ENCODE measurements at regions not wholly inside any gene's neighbourhood (a gene's known extent, or its start where the extent isn't known, plus 50 kb on each side); places are given as distances from the start of the nearest gene placed in this dataset.
"Not testable (repeated sequence)": the region's sequence is repeated elsewhere in the genome, so short reads cannot be mapped to it uniquely, and the experiment has no call there.

DNA sequence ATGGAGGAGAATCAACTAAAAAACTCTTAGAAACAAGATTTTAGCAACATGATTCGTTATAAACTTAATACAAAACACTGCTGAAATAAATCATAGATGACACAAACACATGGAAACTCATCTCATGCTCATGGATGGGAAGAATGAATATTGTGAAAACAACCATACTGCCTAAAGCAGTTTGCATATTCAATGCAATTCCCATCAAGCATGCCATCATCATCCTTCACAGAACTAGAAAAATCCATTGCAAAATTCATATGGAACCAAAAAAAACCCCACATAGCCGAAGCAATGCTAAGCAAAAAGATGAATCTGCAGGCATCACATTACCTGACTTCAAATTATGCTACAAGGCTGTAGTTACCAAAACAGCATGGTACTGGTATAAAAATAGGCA lies 1015.8 kb upstream of the GRIA3 start:
- in situ Hi-C loops (cut with HindIII; ENCODE audit: low pct_unique_long_range_greater_than_20kb, low sequenced_read_pairs): no loop called here

GRCh38 chrX:122184791-122185190 lies 999.3 kb upstream of the GRIA3 start:
- DNase-seq (ENCODE audit: low read depth): no peak
- in situ Hi-C loops (cut with HindIII; ENCODE audit: low pct_unique_long_range_greater_than_20kb, low sequenced_read_pairs): no loop called here

More for the DNA sequence above, 1015.8 kb upstream of the GRIA3 start:
- DNase-seq (ENCODE audit: low read depth): no peak

DNA sequence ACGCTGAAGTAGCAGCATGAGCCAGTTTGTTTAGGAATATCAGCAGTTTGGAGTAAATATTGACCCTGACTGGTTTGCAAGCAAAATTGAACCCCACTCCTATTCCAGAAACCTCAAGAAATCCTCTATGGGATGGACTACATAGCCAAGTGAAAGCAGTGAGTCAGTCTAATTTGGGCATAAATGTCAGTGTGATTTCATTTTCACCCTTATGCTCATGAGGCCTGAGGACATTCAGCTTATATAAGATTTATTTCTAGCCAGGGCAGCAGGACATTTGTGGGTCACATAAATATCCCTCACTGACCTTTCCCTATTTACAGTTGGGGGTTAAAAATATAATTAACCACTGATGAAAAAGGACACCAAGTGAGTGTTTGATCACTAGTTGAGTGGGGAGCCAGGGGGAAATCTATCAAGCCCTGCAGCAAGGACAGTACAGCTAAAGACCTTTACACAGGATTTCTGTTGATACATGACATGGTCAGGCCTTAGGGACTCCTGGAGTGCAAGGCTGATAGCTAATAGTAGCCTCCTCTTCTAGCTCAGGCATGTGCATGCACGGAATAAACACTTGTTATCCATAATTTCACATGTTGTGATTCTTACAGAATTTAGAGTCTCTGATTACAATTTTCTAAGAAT lies 996.9 kb upstream of the GRIA3 start:
- in situ Hi-C loops (cut with HindIII; ENCODE audit: low pct_unique_long_range_greater_than_20kb, low sequenced_read_pairs): no loop called here
- no peak for DNase-seq (ENCODE audit: low read depth)

GRCh38 chrX:122188751-122189150 lies 995.3 kb upstream of the GRIA3 start:
- no peak for DNase-seq (ENCODE audit: low read depth)
- in situ Hi-C loops (cut with HindIII; ENCODE audit: low pct_unique_long_range_greater_than_20kb, low sequenced_read_pairs): no loop called here

DNA sequence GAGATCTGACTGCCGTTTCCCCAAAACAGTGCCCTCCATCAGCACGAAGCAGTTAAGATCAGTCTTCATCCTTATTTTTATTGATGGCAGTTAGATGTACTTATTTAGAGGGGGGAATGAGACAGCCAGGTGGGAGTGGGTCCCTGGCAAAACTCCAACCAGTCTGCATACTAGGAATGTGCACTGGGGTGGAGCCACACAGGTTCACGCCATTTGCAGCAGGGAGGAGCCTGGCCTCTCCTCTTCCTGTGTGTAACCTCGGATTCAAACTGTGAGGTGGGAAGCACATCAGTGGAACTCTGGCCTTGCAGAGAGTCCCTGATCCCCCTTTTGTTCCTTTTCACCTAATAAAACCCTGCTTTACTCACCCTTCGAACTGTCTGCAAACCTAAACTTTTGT lies 987.7 kb upstream of the GRIA3 start:
- in situ Hi-C loops (cut with HindIII; ENCODE audit: low pct_unique_long_range_greater_than_20kb, low sequenced_read_pairs): no loop called here
- no peak for DNase-seq (ENCODE audit: low read depth)

- no peak for DNase-seq (ENCODE audit: low read depth)
- in situ Hi-C loops (cut with HindIII; ENCODE audit: low pct_unique_long_range_greater_than_20kb, low sequenced_read_pairs): no loop called here
These were observed 980.7 kb upstream of the GRIA3 start for GRCh38 chrX:122203399-122203798.

DNA sequence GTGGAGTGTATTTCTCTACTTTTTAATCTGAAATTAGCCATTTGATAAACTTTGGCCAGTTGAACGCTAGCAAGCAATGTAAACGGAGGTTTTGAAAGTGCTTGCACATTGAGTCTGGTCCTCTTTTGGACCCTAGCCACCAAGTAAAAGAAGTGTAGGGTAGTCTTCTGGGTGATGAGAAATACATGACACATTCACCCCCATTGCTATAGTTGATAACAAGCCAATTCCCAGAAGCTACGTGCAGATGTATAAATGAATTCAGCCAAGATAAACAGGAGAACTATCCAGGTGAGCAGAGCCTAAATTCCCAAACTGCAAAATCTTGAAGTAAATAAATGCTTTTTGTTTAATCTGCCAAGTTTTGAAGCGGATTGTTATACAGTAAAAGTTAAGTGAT lies 965.4 kb upstream of the GRIA3 start:
- in situ Hi-C loops (cut with HindIII; ENCODE audit: low pct_unique_long_range_greater_than_20kb, low sequenced_read_pairs): no loop called here
- DNase-seq (ENCODE audit: low read depth): no peak

DNA sequence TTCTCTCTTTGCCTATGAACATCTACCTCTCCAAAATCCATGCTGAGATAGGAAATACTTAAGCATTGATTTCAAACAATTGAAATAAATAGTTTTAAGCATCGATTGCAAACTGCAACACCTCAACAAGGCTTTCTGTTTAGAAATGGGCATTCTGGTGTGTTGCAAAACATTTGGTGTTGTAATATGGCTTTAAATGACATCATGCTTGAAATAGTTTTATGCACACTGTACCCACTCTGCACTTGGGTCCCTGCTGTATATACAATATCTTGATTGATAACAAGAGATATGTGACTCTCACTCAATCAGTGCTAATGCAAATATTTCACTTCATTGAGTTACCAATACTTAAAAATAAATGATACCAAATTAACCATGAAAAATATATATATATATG lies 964.9 kb upstream of the GRIA3 start:
- no peak for DNase-seq (ENCODE audit: low read depth)
- in situ Hi-C loops (cut with HindIII; ENCODE audit: low pct_unique_long_range_greater_than_20kb, low sequenced_read_pairs): no loop called here

GRCh38 chrX:122219735-122220134 lies 964.3 kb upstream of the GRIA3 start:
- DNase-seq (ENCODE audit: low read depth): no peak
- in situ Hi-C loops (cut with HindIII; ENCODE audit: low pct_unique_long_range_greater_than_20kb, low sequenced_read_pairs): no loop called here

DNA sequence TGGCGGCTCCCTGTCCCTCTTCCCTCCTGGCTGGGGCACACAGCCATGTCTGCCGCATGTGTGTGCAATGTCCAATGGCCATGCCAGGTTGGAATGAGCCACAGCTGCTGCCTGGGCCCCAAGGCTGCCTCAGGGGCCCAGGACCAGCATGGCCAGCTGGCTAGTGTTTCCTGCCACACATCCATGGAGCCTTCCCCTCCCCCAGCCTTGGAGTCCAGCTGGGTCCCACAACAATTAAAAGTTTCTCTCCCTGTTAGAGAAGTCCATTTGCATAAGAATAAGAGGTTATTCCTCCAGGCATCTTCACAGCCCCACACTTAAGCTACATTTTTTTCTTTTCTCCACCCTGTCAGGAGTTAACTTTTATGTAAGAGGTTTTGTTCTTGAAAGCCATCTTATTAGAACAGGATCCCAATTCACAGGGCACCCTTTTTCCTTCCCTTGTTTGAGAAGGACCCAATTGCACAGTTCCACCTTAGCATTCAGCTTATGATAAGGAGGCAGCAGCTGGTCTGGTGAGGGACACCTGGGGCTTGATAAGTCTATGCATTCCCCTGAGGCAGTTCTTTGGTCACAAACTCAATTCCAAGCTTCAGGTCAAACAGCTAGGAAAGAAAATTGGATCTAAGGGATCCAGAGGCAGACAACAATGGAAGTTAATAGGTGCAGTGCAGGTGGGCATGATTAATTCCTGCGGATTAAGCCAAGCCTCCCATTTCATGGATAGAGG lies 963.3 kb upstream of the GRIA3 start:
- in situ Hi-C loops (cut with HindIII; ENCODE audit: low pct_unique_long_range_greater_than_20kb, low sequenced_read_pairs): no loop called here
- DNase-seq (ENCODE audit: low read depth): no peak

GRCh38 chrX:122221810-122222209 lies 962.3 kb upstream of the GRIA3 start:
- in situ Hi-C loops (cut with HindIII; ENCODE audit: low pct_unique_long_range_greater_than_20kb, low sequenced_read_pairs); DNase-seq (ENCODE audit: low read depth): not testable (repeated sequence)

GRCh38 chrX:122224137-122224536 lies 959.9 kb upstream of the GRIA3 start:
- DNase-seq (ENCODE audit: low read depth); in situ Hi-C loops (cut with HindIII; ENCODE audit: low pct_unique_long_range_greater_than_20kb, low sequenced_read_pairs): not testable (repeated sequence)

DNA sequence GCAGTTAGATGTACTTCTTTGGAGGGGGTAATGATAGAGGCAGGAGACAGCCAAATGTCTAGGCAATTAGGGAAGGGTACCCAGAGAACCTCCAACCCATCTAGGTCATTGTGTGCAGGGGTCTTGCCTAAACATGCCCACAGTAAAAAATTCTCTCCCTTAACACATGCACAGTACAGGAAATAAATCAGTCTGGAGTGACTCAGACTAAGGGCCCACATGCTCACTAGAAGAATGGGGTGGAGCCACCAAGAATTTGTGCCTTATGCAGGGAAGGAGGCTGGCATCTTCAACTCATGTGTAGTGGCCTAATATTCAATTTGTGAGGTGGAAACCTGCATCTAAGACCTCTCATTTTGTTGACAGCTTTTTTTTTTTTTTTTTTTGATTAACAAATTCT lies 945.3 kb upstream of the GRIA3 start:
- in situ Hi-C loops (cut with HindIII; ENCODE audit: low pct_unique_long_range_greater_than_20kb, low sequenced_read_pairs): no loop called here
- no peak for DNase-seq (ENCODE audit: low read depth)

- no peak for DNase-seq (ENCODE audit: low read depth)
- in situ Hi-C loops (cut with HindIII; ENCODE audit: low pct_unique_long_range_greater_than_20kb, low sequenced_read_pairs): no loop called here
These were observed 942.1 kb upstream of the GRIA3 start for GRCh38 chrX:122241959-122242358.

DNA sequence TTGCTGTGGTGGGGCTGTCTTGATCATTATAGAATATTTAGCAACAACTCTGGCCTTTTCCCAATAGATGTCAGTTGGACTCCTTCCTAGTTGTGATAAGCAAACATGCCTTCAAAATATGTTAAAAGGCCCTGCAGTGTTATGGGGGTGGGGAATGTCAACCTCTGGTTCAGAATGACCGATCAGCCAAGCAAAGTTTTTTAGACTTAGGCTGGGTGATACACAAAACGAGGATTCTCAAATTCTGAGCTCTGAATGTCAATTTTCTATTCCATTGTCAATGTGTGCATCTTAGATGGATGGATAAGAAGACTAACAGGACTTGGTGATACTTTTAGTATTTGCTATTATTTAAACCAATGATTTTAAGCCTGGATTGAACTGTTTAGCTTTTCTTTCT lies 940.0 kb upstream of the GRIA3 start:
- DNase-seq (ENCODE audit: low read depth): no peak
- in situ Hi-C loops (cut with HindIII; ENCODE audit: low pct_unique_long_range_greater_than_20kb, low sequenced_read_pairs): no loop called here

DNA sequence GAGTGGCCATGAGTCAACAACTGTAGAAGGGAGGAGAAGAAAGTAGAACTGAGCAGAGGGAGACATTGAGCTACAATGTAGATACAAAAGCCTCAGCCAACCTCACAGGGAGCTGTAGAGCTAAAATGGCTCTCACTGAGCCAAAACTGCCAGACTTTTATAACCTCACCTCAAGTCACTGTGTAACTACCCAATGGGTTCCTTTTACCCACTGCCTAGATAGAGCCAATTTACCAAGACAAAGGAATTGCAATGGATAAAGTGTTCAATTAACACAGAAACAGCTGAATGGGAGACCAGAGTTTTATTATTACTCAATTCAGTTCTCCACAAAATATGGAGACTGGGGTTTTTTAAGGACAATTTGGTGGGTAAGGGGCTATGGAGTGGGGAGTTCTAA lies 938.9 kb upstream of the GRIA3 start:
- DNase-seq (ENCODE audit: low read depth): no peak
- in situ Hi-C loops (cut with HindIII; ENCODE audit: low pct_unique_long_range_greater_than_20kb, low sequenced_read_pairs): no loop called here

DNA sequence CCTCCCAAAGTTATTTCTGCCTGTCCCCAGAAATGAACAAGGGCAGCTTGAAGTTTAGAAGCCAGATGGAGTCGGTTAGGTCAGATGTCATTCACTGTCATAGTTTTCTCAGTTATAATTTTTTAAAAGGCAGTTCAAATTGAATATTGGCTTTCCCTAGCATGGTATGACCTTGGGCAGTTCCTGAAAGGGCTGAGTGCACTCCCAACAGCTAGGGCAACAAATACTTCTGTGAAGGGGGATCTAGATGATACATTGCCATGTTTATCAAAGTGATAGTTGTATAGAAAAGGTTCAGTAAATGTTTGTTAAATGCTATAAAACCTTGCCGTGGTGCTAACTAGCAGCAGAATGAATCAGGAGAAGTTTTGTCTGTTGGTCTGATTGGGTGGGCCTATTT lies 938.1 kb upstream of the GRIA3 start:
- in situ Hi-C loops (cut with HindIII; ENCODE audit: low pct_unique_long_range_greater_than_20kb, low sequenced_read_pairs): no loop called here
- DNase-seq (ENCODE audit: low read depth): no peak

DNA sequence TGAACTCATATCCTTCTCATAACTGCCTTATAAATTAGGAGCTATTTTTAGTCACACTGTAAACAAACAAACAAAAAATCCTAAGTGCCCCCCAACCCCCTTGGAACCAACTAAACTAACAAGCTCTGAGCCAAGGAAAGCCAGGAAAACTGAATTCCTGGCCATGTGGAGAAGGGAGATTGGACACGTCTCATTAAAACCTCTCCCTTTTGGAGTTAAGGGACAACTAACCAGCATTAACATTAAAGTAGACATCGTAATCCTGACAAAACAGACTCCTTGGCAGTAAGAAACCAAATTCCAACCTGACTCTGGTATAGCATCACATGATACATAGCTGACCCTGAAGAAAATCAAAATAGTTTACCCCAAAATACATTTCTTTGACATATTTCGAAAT lies 937.1 kb upstream of the GRIA3 start:
- no peak for DNase-seq (ENCODE audit: low read depth)
- in situ Hi-C loops (cut with HindIII; ENCODE audit: low pct_unique_long_range_greater_than_20kb, low sequenced_read_pairs): no loop called here

DNA sequence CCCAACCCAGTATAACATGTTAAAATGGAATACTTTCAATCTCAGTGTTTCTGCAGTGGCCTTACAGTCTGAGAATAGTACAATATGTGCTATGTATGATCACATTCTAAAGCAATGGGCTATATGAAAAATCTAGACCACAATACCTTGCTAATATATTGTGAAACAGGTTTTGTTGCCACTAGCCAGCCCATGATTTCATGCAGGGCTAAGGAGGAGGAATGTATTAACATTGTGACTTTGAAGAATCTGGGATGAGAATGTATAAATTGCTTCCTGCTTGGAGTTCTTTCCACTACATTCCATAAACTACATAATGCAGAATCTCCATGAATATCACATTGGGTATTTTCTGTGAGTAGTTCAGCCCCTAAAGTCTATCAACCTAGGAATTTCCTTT lies 935.4 kb upstream of the GRIA3 start:
- in situ Hi-C loops (cut with HindIII; ENCODE audit: low pct_unique_long_range_greater_than_20kb, low sequenced_read_pairs): no loop called here
- no peak for DNase-seq (ENCODE audit: low read depth)

DNA sequence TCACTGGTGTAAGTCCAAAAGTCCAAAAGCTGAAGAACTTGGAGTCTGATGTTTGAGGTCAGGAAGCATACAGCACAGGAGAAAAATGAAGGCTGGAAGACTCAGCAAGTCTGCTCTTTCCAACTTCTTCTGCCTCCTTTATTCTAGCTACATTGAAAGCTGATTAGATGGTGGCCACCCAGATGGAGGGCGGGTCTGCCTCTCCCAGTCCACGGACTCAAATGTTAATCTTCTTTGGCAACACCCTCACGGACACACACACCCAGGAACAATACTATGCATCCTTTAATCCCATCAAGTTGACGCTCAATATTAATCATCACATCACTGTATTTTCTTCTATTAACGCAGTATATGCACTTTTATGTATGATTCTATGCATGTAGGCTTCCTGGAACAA lies 931.6 kb upstream of the GRIA3 start:
- DNase-seq (ENCODE audit: low read depth): no peak
- in situ Hi-C loops (cut with HindIII; ENCODE audit: low pct_unique_long_range_greater_than_20kb, low sequenced_read_pairs): no loop called here

Measured in Caki2 (cell line).